ENCODE measurements at regions not wholly inside any gene's neighbourhood (a gene's known extent, or its start where the extent isn't known, plus 50 kb on each side); places are given as distances from the start of the nearest gene placed in this dataset.

GRCh38 chr6:23784301-23784919, 341.6 kb upstream of the NRSN1 start:
- TF ChIP-seq GATA3 (IDR thresholded peaks at IDR 0.05; ENCODE audit: low read depth, low read length) (no peak), GATA2 (IDR thresholded peaks at IDR 0.05; ENCODE audit: low read depth, low read length) (no peak)

- no peak for TF ChIP-seq GATA2 (IDR thresholded peaks at IDR 0.05; ENCODE audit: low read depth, low read length)
- TF ChIP-seq GATA3 (IDR thresholded peaks at IDR 0.05; ENCODE audit: low read depth, low read length) = no peak
These were observed 335.3 kb upstream of the NRSN1 start for GRCh38 chr6:23790756-23791155.

- TF ChIP-seq GATA3 (IDR thresholded peaks at IDR 0.05; ENCODE audit: low read depth, low read length) = no peak
- no peak for TF ChIP-seq GATA2 (IDR thresholded peaks at IDR 0.05; ENCODE audit: low read depth, low read length)
These were observed 329.0 kb upstream of the NRSN1 start for GRCh38 chr6:23797041-23797440.

- TF ChIP-seq GATA3 (IDR thresholded peaks at IDR 0.05; ENCODE audit: low read depth, low read length) = no peak
- TF ChIP-seq GATA2 (IDR thresholded peaks at IDR 0.05; ENCODE audit: low read depth, low read length) = no peak
These were observed 302.6 kb upstream of the NRSN1 start for GRCh38 chr6:23823421-23823820.

GRCh38 chr6:23826572-23826971, 299.4 kb upstream of the NRSN1 start:
- TF ChIP-seq GATA3 (IDR thresholded peaks at IDR 0.05; ENCODE audit: low read depth, low read length) (no peak), GATA2 (IDR thresholded peaks at IDR 0.05; ENCODE audit: low read depth, low read length) (no peak)

- TF ChIP-seq GATA3 (IDR thresholded peaks at IDR 0.05; ENCODE audit: low read depth, low read length) (no peak), GATA2 (IDR thresholded peaks at IDR 0.05; ENCODE audit: low read depth, low read length) (no peak)
These were observed 297.2 kb upstream of the NRSN1 start for GRCh38 chr6:23828861-23829260.

GRCh38 chr6:23841116-23841515, 284.9 kb upstream of the NRSN1 start:
- TF ChIP-seq GATA3 (IDR thresholded peaks at IDR 0.05; ENCODE audit: low read depth, low read length) (no peak), GATA2 (IDR thresholded peaks at IDR 0.05; ENCODE audit: low read depth, low read length) (no peak)

GRCh38 chr6:23842760-23843159, 283.3 kb upstream of the NRSN1 start:
- TF ChIP-seq GATA3 (IDR thresholded peaks at IDR 0.05; ENCODE audit: low read depth, low read length) (no peak), GATA2 (IDR thresholded peaks at IDR 0.05; ENCODE audit: low read depth, low read length) (no peak)

- no peak for TF ChIP-seq GATA3 (IDR thresholded peaks at IDR 0.05; ENCODE audit: low read depth, low read length)
- no peak for TF ChIP-seq GATA2 (IDR thresholded peaks at IDR 0.05; ENCODE audit: low read depth, low read length)
These were observed 274.5 kb upstream of the NRSN1 start for GRCh38 chr6:23851522-23851921.

- TF ChIP-seq GATA3 (IDR thresholded peaks at IDR 0.05; ENCODE audit: low read depth, low read length) (no peak), GATA2 (IDR thresholded peaks at IDR 0.05; ENCODE audit: low read depth, low read length) (no peak)
These were observed 270.4 kb upstream of the NRSN1 start for GRCh38 chr6:23855497-23856116.

GRCh38 chr6:23870496-23870895, 255.5 kb upstream of the NRSN1 start:
- TF ChIP-seq GATA3 (IDR thresholded peaks at IDR 0.05; ENCODE audit: low read depth, low read length) (no peak), GATA2 (IDR thresholded peaks at IDR 0.05; ENCODE audit: low read depth, low read length) (no peak)

GRCh38 chr6:23873161-23873560, 252.9 kb upstream of the NRSN1 start:
- TF ChIP-seq GATA2 (IDR thresholded peaks at IDR 0.05; ENCODE audit: low read depth, low read length) (no peak), GATA3 (IDR thresholded peaks at IDR 0.05; ENCODE audit: low read depth, low read length) (no peak)

- TF ChIP-seq GATA2 (IDR thresholded peaks at IDR 0.05; ENCODE audit: low read depth, low read length) (no peak), GATA3 (IDR thresholded peaks at IDR 0.05; ENCODE audit: low read depth, low read length) (no peak)
These were observed 251.0 kb upstream of the NRSN1 start for GRCh38 chr6:23875006-23875405.

GRCh38 chr6:23879816-23880215, 246.2 kb upstream of the NRSN1 start:
- TF ChIP-seq GATA3 (IDR thresholded peaks at IDR 0.05; ENCODE audit: low read depth, low read length) = no peak
- no peak for TF ChIP-seq GATA2 (IDR thresholded peaks at IDR 0.05; ENCODE audit: low read depth, low read length)

GRCh38 chr6:23890543-23891227, 235.3 kb upstream of the NRSN1 start:
- TF ChIP-seq GATA2 (IDR thresholded peaks at IDR 0.05; ENCODE audit: low read depth, low read length) (no peak), GATA3 (IDR thresholded peaks at IDR 0.05; ENCODE audit: low read depth, low read length) (no peak)
